Upper lobe of left lung (tissue), 4 donors: ENCODE measurements at regions not wholly inside any gene's neighbourhood (a gene's known extent, or its start where the extent isn't known, plus 50 kb on each side); places are given as distances from the start of the nearest gene placed in this dataset.

Source experiments
- EP300 ChIP-seq, 4 donors: sonication (generic); formaldehyde crosslinking; IDR thresholded peaks; one replicate each; pipeline ENCODE4 v1.5.1; 2017; ENCODE audit warnings: antibody characterized with exemption in 4 of 4, control low read depth in 2 of 4
- POLR2A ChIP-seq, 4 donors: fragments of 450-650 bp; IDR thresholded peaks; one replicate each; pipeline ENCODE4 v1.5.1; 2016 to 2017; ENCODE audit warnings: antibody characterized with exemption in 4 of 4, mild to moderate bottlenecking in 2 of 4
- POLR2AphosphoS5 ChIP-seq, 2 donors: sonication (generic); formaldehyde crosslinking; IDR thresholded peaks; one replicate each; pipeline ENCODE4 v1.5.1; 2017; ENCODE audit warnings: antibody characterized with exemption in 2 of 2
- TF ChIP-seq, protein P1 (sequence below), 6 experiments: fragments of 450-650 bp in 4 of 6; fragments of 200-600 bp in 2 of 6; sonication (generic) in 2 of 6; IDR thresholded peaks; one replicate each; pipeline ENCODE4 v1.5.1; 2016 to 2019; ENCODE audit warnings: antibody characterized with exemption in 6 of 6

DNA sequence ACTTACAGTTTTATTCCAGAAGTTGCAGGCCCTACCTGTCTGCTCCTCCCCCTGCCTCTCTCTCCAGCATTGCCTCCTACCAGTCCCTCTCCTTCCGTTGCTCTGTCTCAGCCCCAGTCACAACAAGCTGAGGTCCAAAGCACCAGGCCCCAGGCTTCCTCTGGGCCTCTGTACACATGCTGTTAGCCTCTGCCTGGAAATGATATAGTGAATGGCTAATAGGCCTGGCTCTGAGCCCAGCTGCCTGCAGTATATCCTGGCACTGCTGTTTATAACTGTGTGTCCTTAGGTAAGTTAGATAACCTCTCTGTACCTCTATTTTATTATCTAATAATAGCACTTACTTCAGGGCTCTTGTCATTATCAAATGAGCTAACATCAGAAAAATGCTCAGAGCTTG is 114.9 kb upstream of the PWP1 start:
- TF ChIP-seq POLR2A (IDR thresholded peaks at IDR 0.05) (no peak), POLR2AphosphoS5 (IDR thresholded peaks at IDR 0.05) (no peak), EP300 (IDR thresholded peaks at IDR 0.05) (no peak)
- TF ChIP-seq, protein P1, sequence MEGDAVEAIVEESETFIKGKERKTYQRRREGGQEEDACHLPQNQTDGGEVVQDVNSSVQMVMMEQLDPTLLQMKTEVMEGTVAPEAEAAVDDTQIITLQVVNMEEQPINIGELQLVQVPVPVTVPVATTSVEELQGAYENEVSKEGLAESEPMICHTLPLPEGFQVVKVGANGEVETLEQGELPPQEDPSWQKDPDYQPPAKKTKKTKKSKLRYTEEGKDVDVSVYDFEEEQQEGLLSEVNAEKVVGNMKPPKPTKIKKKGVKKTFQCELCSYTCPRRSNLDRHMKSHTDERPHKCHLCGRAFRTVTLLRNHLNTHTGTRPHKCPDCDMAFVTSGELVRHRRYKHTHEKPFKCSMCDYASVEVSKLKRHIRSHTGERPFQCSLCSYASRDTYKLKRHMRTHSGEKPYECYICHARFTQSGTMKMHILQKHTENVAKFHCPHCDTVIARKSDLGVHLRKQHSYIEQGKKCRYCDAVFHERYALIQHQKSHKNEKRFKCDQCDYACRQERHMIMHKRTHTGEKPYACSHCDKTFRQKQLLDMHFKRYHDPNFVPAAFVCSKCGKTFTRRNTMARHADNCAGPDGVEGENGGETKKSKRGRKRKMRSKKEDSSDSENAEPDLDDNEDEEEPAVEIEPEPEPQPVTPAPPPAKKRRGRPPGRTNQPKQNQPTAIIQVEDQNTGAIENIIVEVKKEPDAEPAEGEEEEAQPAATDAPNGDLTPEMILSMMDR (IDR thresholded peaks at IDR 0.05): no peak
